ENCODE measurements at regions not wholly inside any gene's neighbourhood (a gene's known extent, or its start where the extent isn't known, plus 50 kb on each side); places are given as distances from the start of the nearest gene placed in this dataset.

DNA sequence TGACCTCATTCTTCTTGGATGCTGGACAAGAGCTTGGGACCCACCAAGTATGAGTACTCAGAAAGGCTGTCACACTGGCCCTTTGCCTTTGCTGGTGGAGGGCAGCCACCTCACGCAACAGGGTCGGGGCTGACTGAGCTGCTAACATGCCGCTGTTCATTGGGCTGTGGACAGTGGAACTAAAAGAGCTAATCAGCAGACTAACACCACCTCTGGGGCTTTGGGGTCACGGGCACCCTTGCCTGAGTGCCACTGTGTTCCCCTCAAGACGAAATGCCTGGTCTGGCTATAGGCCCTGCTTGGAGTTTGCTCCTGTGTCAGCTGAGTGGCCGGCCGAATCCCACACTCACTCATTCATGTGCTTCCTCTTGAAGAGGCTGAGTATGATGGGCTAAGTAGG, 559.6 kb downstream of the SPRY1 start:
- DNase-seq, result no peak

DNA sequence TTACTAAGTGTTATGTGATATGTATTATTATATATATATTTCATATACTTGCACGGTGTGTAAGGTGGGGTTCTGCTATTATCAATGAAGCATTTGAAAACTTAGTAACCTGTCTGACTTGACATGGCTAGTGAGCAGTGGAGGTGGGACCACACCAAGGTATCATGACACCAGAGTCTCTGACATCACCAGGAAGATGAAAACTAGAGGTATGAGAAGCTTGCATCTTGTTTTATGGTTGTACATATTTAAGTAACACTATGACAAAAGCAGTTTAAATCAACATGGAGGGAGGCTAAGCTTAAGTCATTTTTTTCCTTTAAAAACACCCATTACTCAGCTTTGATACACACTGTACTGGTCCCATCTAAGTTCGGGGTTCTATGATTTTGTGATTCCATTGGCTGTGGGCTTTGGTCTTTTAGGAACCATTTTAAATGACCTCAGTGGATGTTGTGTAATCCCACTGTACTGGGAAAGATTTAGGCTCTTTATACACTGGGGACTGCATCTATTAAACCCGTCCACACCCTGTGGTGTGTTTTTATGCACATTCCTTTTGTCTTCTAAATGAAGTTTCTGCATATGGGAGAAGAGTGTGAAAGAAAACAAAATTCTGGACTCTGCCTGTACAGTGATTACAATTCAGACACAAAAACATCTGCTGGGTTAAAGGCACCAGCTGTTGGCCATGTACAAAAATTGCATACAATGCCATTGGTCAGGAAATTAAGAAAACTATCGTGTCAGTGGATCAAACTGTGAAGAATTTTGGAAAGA, 570.6 kb downstream of the SPRY1 start:
- DNase-seq, result no peak

DNA sequence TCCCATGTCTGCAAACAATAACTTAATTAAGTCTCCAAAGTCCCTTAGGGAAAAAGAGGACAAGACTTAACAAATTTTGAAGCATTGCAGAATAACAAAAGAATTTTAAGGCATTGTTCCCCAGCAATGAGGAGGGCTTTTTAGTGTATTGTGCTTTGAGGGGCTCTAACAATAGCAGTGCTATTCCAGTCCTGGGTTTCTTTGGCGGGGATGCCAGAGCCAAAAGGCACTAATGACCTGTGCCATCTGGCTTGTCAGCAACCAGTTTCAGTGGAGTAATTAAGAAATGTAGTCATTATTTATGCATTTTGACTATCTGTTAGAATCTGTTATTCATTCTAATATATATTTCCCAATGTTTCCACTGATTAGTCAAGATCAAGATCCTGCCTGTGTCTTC, 575.4 kb downstream of the SPRY1 start:
- no peak for DNase-seq

DNA sequence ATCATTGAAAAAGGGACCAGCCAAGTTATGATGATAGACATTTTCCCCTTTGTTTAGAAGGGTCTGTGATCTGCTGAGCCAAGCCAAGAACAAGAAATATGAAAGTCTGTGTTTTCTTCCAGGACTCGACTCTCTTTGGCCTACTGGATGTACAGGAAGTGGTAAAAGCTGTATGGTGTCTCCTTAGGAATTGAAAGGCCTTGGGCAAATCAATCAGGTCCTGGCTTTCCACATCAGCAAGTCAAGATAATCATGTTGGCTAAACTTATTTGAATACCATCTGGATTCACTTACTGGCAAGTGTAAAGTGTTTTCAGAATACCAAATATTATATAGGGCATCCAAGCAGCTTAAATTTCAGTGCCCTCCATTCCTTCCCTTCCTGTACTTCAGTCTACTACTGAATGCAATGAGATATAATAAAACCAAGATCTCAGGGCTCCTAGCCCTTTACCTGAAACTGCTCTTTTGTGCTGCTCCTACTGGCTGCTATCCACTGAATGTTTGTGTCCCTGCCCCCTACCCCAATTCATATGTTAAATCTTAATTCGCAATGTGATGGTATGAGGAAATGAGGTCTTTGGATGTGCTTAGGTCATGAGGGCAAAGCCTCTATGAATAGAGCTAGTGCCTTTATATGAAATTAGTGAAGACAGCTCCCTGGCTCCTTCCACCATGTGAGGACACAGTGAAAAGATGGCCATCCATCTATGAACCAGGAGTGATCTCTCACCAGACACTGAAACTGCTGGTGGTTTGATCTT, 578.0 kb downstream of the SPRY1 start:
- DNase-seq, result no peak

DNA sequence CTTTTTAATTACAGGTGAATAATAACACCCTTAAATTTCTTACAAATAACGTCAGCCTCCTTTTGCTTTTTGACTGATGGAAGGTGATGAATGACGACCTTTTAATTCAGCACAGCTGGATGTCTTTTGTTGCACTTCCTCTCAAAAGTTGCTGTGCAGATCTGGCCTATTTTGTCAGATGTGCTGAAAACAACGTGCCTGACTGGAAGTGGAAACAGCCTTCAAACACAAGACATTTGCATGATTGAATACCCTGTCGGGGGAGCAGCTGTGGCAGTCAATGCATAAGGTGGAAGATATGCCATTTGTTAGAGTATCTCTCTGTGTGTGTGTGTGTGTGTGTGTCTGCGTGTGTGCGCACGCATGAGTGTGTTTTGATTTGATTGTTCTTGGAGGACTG, 579.7 kb downstream of the SPRY1 start:
- DNase-seq, result peak; percentile 9

GRCh38 chr4:123976819-123977218, 580.2 kb downstream of the SPRY1 start:
- peak; percentile 32 for DNase-seq

DNA sequence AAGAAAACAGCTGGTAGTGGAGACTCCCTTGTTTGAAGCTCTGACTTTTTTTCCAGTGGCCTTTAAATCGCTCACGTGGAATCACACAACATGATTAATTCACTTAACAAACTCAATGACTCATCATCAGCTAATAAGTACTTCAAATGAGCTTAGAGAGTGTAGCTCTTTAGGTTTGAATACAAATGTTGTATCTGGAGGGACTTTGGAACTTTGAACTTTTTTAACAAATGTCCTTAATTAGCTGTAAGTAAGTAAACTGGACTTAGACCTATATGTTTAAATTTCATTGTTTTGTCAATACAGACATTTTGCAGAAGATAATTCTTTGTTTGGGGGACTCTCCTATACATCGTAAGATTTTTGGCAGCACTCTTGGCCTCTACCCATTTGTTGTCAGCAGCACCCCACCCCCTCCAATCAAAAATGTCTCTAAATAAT, 581.1 kb downstream of the SPRY1 start:
- peak; percentile 81 for DNase-seq

- DNase-seq, result no peak
Observed at GRCh38 chr4:123978637-123979036, 582.0 kb downstream of the SPRY1 start.

DNA sequence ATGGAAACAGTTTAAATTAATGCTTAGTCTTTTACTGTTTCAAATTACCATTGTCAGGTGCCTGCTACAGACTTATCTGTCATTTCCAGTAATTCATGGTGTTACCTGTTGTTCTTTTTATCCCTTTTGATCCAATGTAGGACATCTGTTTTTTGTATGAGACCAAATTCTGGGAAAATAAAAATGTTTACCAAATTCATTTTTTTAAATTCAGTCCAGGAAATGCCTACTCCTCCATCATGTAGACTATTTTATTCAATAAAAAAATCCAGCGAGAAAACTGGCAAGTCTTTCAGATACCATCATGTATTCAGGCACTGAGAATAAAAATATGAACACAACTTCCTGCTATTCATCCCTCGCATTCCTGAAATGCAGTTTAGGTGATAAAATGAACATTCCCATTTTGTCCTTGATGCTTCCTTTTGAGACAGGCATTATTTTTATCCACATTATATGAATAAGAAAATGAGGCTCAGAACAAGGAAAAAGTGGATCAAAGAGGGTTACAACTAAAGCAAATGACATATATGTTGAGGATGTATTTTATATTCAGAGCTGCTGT, 584.2 kb downstream of the SPRY1 start:
- DNase-seq, result no peak

- no peak for DNase-seq
Observed at GRCh38 chr4:123984886-123985285, 588.3 kb downstream of the SPRY1 start.

DNA sequence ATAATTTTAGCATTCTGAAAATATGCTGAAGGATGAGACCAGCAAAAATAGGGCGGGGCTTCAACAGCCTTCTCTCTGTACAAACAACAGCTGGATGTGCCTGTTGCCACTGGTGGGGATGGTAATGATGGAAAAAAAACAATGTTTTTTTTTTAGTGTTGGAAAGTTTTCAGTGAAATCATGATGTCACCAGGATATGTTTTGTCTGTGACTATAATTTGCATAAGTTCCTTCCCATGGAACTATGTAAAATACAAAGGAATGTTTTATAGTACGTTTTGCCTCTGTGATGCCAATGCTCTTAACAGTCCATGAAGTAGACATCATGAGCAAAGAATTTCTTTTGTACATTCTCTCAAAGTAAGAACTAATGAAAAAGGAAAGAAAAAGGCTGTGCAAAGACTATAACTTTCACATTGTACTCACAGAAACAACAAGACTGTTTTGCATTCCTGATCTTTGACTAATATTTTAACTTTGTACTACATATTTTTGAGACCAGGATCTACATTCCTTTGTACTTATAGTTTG, 589.7 kb downstream of the SPRY1 start:
- no peak for DNase-seq

GRCh38 chr4:123987408-123987807, 590.8 kb downstream of the SPRY1 start:
- no peak for DNase-seq

GRCh38 chr4:123990310-123990870, 593.8 kb downstream of the SPRY1 start:
- DNase-seq, result no peak

- DNase-seq, result peak; percentile 6
Observed at GRCh38 chr4:123994917-123995316, 598.3 kb downstream of the SPRY1 start.

DNA sequence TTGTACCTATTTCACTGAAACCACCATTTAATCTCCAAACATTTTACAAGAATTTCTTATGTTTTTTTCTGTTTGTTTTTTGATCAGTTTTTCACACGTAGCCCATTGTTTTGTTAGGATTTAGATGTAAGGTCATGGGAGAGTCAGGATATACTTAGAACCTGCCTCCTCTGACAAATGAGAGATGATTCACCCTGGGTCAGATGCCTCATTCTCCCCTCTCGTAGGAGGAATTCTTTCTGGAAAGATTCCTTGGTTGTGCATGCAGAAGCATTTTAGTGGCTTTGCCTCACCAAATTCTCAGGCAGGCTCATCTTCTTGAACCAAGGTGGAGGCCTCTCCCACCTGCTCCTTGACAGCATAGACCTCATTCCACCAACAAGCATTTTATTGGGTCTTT, 599.3 kb downstream of the SPRY1 start:
- DNase-seq, result no peak

DNA sequence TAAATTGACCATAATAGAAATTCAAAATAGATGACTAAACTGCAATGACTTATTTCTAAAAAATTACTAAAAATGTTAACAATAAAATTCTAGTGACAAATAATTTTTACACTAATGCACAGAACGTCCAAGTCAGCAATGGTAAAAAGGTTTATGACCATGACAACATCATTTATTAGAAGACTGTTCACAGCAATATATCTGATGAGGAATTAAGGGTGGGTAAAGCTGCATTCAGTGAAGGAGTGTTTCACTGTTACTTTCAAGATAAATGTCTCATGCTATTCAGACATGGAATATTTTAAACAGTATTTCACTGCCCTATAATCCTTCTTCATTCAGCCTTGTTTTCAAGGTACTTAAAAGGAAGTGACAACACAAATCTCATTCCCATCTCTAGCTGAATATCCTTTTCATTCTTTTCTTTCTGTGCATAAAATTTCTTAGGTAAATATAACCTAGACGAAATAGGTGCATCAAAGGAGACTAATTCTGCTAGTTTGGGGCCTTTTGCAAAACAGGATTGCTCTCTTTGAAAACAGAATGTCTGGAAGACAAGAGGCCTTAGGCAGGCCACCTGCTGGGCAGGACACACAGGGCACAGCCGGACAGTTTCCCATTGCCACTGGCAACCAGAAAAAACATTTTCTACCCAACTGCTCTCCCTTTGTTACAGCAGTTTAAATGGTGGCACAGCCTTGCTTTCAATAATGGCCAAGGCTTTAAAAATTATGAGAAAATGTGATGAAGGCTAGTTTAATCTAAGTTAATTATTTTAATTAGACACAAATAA, 600.3 kb downstream of the SPRY1 start:
- no peak for DNase-seq

GRCh38 chr4:123997776-123998449, 601.3 kb downstream of the SPRY1 start:
- peak; percentile 30 for DNase-seq

DNA sequence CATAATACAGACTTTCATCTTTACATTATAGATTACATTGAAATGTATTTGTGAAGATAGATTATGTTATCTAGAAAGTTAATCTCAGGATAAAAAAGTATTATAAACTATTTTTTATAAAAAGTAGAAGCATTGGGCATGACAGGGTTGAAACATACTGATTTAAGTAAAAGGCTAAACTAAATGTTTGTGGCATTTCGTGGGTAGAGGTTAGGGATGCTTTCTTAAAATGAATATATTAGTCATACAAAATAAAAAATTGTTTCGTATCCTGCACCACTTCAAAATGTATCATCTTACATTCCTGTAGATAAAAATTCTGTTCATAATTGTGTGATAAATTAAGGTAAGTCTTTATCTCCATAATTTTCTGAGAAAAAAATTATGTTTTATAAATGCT, 603.6 kb downstream of the SPRY1 start:
- DNase-seq, result no peak

DNA sequence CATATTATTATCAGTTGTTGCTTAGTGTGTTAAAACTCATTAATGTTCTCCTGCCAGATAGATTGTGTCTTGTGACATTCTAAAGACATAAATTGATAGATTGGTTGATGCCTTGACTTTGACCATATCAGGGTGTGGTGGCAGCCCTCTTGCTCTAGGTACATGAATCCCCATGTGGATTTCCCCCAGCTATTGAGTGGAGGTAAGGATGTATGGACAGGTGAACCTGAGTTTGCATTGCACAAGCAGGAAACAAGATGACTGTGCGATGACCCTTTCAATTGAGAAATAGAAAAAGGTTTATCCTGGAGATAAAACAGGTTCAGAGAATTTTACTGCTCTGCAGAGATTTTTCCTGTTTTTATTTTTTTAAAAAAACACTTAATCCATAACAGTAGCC, 619.2 kb downstream of the SPRY1 start:
- DNase-seq, result no peak

DNA sequence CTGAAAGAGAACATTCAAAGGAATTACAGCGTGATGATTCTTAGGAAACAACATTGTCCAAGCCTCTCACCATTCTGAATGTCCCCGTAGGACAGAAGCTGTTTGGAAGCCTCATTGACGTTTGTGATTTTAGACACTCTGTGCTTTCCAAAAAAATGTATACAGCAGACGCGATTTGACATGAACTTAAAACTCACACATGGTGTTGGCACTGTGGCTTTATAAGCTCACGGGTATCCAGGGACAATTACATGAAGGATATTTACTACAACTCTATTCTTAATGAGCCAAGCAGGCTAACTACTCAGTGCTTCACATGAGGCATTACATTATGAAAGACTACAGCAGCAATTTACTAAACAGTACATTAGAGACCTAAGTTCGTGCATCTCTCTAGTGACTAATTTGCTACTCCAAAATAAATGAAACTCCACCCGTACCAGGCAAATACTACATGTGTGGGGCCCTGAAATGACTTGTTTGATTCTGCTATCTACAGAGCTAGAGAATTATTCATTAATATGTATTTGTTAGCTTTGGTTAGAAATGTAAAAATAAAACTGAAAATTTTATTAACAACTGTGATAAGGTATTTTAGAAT, 620.7 kb downstream of the SPRY1 start:
- no peak for DNase-seq
